Kidney epithelial cell (primary cell): ENCODE measurements at regions not wholly inside any gene's neighbourhood (a gene's known extent, or its start where the extent isn't known, plus 50 kb on each side); places are given as distances from the start of the nearest gene placed in this dataset.

Experiments used
- DNase-seq: peaks from one replicate; pipeline ENCODE4 v3.0.0-alpha.2; 2010; ENCODE audit warnings: low read depth
- H3K27me3 ChIP-seq: 2 replicates; pipeline ENCODE4 v1.6.0; 2011; ENCODE audit warnings: low read length; ENCODE audit not compliant: control insufficient read depth, insufficient read depth
- H3K36me3 ChIP-seq: 2 replicates; pipeline ENCODE4 v1.5.1; 2011; ENCODE audit warnings: low read length; ENCODE audit not compliant: control insufficient read depth, insufficient read depth
- H3K4me3 ChIP-seq: 2 replicates; pipeline ENCODE4 v1.5.1; 2011; ENCODE audit warnings: low read depth, mild to moderate bottlenecking, control low read depth, low read length
- CTCF ChIP-seq: IDR thresholded peaks from 2 replicates; pipeline ENCODE4 v1.5.1; 2011; ENCODE audit warnings: mild to moderate bottlenecking, moderate library complexity, low read length, control low read depth, inconsistent platforms; ENCODE audit not compliant: insufficient read depth, poor library complexity, severe bottlenecking

- no peaks in the 10 kb centered on the region for H3K27me3 ChIP-seq
- H3K4me3 ChIP-seq = no peak overlapping the region
- TF ChIP-seq CTCF = no peak
- no peaks in the 10 kb centered on the region for H3K36me3 ChIP-seq
- no peak for DNase-seq
These were observed 448.7 kb downstream of the LTN1 start for GRCh38 chr21:28543975-28544374.

- Histone ChIP-seq H3K36me3 (no peaks in the 10 kb centered on the region), H3K27me3 (no peaks in the 10 kb centered on the region), H3K4me3 (no peak overlapping the region)
- TF ChIP-seq CTCF = no peak
- DNase-seq = no peak
These were observed 451.1 kb downstream of the LTN1 start for GRCh38 chr21:28541371-28542112.

GRCh38 chr21:28540514-28540913 lies 452.2 kb downstream of the LTN1 start:
- H3K36me3 ChIP-seq = no peaks in the 10 kb centered on the region
- no peak overlapping the region for H3K4me3 ChIP-seq
- no peak for DNase-seq
- no peak for TF ChIP-seq CTCF
- no peaks in the 10 kb centered on the region for H3K27me3 ChIP-seq

- no peaks in the 10 kb centered on the region for H3K27me3 ChIP-seq
- H3K36me3 ChIP-seq = no peaks in the 10 kb centered on the region
- DNase-seq = no peak
- H3K4me3 ChIP-seq = no peak overlapping the region
- TF ChIP-seq CTCF = no peak
These were observed 453.1 kb downstream of the LTN1 start for GRCh38 chr21:28539623-28539988.

- no peak for TF ChIP-seq CTCF
- no peaks in the 10 kb centered on the region for H3K27me3 ChIP-seq
- no peak for DNase-seq
- no peaks in the 10 kb centered on the region for H3K36me3 ChIP-seq
- H3K4me3 ChIP-seq = no peak overlapping the region
These were observed 453.6 kb downstream of the LTN1 start for GRCh38 chr21:28538987-28539622.

- no peak for TF ChIP-seq CTCF
- no peak for DNase-seq
- Histone ChIP-seq H3K27me3 (no peaks in the 10 kb centered on the region), H3K4me3 (no peak overlapping the region), H3K36me3 (no peaks in the 10 kb centered on the region)
These were observed 455.2 kb downstream of the LTN1 start for GRCh38 chr21:28537371-28538079.
